NCI-H1694 (cell line): ENCODE measurements at regions not wholly inside any gene's neighbourhood (a gene's known extent, or its start where the extent isn't known, plus 50 kb on each side); places are given as distances from the start of the nearest gene placed in this dataset.
"Not testable (repeated sequence)": the region's sequence is repeated elsewhere in the genome, so short reads cannot be mapped to it uniquely, and the experiment has no call there.

ENCODE experiments used
- DNase-seq: peaks from one replicate; lab custom pipeline; 2025; lab: John Stamatoyannopoulos, UW

- DNase-seq, result no peak
These were observed 50.6 kb upstream of the EHBP1 start for GRCh38 chr2:62654876-62655359.

GRCh38 chr2:62654423-62654791 is 51.1 kb upstream of the EHBP1 start:
- DNase-seq, result no peak

- no peak for DNase-seq
These were observed 51.7 kb upstream of the EHBP1 start for GRCh38 chr2:62653582-62654422.

GRCh38 chr2:62649087-62649486 is 56.4 kb upstream of the EHBP1 start:
- not testable (repeated sequence) for DNase-seq

GRCh38 chr2:62643100-62643471 is 62.4 kb upstream of the EHBP1 start:
- DNase-seq, result no peak

- DNase-seq, result no peak
These were observed 62.9 kb upstream of the EHBP1 start for GRCh38 chr2:62642429-62643099.

- DNase-seq, result no peak
These were observed 63.6 kb upstream of the EHBP1 start for GRCh38 chr2:62641936-62642335.

GRCh38 chr2:62641410-62641843 is 64.1 kb upstream of the EHBP1 start:
- DNase-seq, result no peak

GRCh38 chr2:62631160-62632085 is 74.1 kb upstream of the EHBP1 start:
- no peak for DNase-seq

- not testable (repeated sequence) for DNase-seq
These were observed 75.3 kb upstream of the EHBP1 start for GRCh38 chr2:62630206-62630605.

GRCh38 chr2:62629310-62629709 is 76.2 kb upstream of the EHBP1 start:
- not testable (repeated sequence) for DNase-seq

- no peak for DNase-seq
These were observed 77.8 kb upstream of the EHBP1 start for GRCh38 chr2:62627667-62628066.

- DNase-seq, result no peak
These were observed 80.7 kb upstream of the EHBP1 start for GRCh38 chr2:62624855-62625254.

GRCh38 chr2:62616486-62616885 is 89.0 kb upstream of the EHBP1 start:
- not testable (repeated sequence) for DNase-seq

- DNase-seq, result no peak
These were observed 93.7 kb upstream of the EHBP1 start for GRCh38 chr2:62611854-62612253.

- DNase-seq, result not testable (repeated sequence)
These were observed 99.5 kb upstream of the TMEM17 start for GRCh38 chr2:62605471-62605870.

GRCh38 chr2:62604336-62604735 is 98.3 kb upstream of the TMEM17 start:
- DNase-seq, result no peak

GRCh38 chr2:62603154-62603712 is 97.2 kb upstream of the TMEM17 start:
- DNase-seq, result no peak

- DNase-seq, result not testable (repeated sequence)
These were observed 93.8 kb upstream of the TMEM17 start for GRCh38 chr2:62599674-62600410.

GRCh38 chr2:62597323-62597722 is 91.3 kb upstream of the TMEM17 start:
- no peak for DNase-seq
